Prostate gland (tissue), 2 donors: ENCODE measurements at regions not wholly inside any gene's neighbourhood (a gene's known extent, or its start where the extent isn't known, plus 50 kb on each side); places are given as distances from the start of the nearest gene placed in this dataset.

Experiments
- CTCF ChIP-seq, 4 experiments: fragments of 200-600 bp in 2 of 4; fragments of 450-650 bp in 2 of 4; sonication (generic) in 2 of 4; IDR thresholded peaks; 1 replicate in 3 of 4; 2 replicates in 1 of 4; pipeline ENCODE4 v1.5.1; 2016 to 2019; ENCODE audit warnings: antibody characterized with exemption in 4 of 4, mild to moderate bottlenecking in 2 of 4, moderate library complexity in 2 of 4
- POLR2AphosphoS5 ChIP-seq: sonication (generic); formaldehyde crosslinking; IDR thresholded peaks from one replicate; pipeline ENCODE4 v1.6.1; 2017; ENCODE audit warnings: antibody characterized with exemption

GRCh38 chr10:29916669-29917068 lies 142.7 kb downstream of the JCAD start:
- TF ChIP-seq POLR2AphosphoS5 (no peak), CTCF (IDR thresholded peaks at IDR 0.05) (no peak)
